DND-41 (cell line): ENCODE measurements at regions not wholly inside any gene's neighbourhood (a gene's known extent, or its start where the extent isn't known, plus 50 kb on each side); places are given as distances from the start of the nearest gene placed in this dataset.
A peak's percentile ranks its signal among the peaks of the same experiment; 100 is the strongest.

ENCODE experiments used
- ATAC-seq: fragments of 200-7000 bp; cut with Tn5 transposase; 3 replicates; pipeline ENCODE4 v1.9.1; 2021; ENCODE audit warnings: low read depth; ENCODE audit not compliant: insufficient read depth
- DNase-seq: peaks from one replicate; pipeline ENCODE4 v3.0.0-alpha.2; 2020
- H2AFZ ChIP-seq: 2 replicates; pipeline ENCODE4 v1.6.0; 2012; ENCODE audit warnings: low read depth, low read length
- H3K27ac ChIP-seq: 2 replicates; pipeline ENCODE4 v1.5.1; 2012; ENCODE audit warnings: low read length, inconsistent platforms
- H3K27me3 ChIP-seq: fragments of 200-600 bp; sonication (generic); 2 replicates; pipeline ENCODE4 v1.6.0; 2012; ENCODE audit warnings: low read length, mild to moderate bottlenecking, inconsistent platforms; ENCODE audit not compliant: insufficient read depth, poor library complexity
- H3K36me3 ChIP-seq: 2 replicates; pipeline ENCODE4 v1.5.1; 2012; ENCODE audit warnings: low read length, inconsistent platforms; ENCODE audit not compliant: insufficient read depth
- H3K4me1 ChIP-seq: 2 replicates; pipeline ENCODE4 v1.5.1; 2012; ENCODE audit warnings: mild to moderate bottlenecking, low read length; ENCODE audit not compliant: insufficient read depth
- H3K4me2 ChIP-seq: 2 replicates; pipeline ENCODE4 v1.6.0; 2012; ENCODE audit warnings: mild to moderate bottlenecking, moderate library complexity, low read length, inconsistent platforms; ENCODE audit not compliant: insufficient read depth
- H3K4me3 ChIP-seq, 2 experiments: fragments of 200-600 bp in 1 of 2; shearing (Covaris generic) in 1 of 2; 2 replicates each; pipeline ENCODE4 v1.5.1; 2012 to 2016; ENCODE audit warnings: inconsistent platforms in 2 of 2, low read length in 2 of 2, mild to moderate bottlenecking in 2 of 2, low read depth in 1 of 2, moderate library complexity in 1 of 2
- H3K79me2 ChIP-seq: 2 replicates; pipeline ENCODE4 v1.6.0; 2012; ENCODE audit warnings: low read length, inconsistent platforms; ENCODE audit not compliant: insufficient read depth
- H3K9ac ChIP-seq: 2 replicates; pipeline ENCODE4 v1.6.0; 2012; ENCODE audit warnings: low read depth, mild to moderate bottlenecking, inconsistent platforms, low read length, moderate library complexity
- H3K9me3 ChIP-seq: 2 replicates; pipeline ENCODE4 v1.5.1; 2012; ENCODE audit warnings: low read length, moderate library complexity, mild to moderate bottlenecking, inconsistent platforms; ENCODE audit not compliant: insufficient read depth, severe bottlenecking
- H4K20me1 ChIP-seq: 2 replicates; pipeline ENCODE4 v1.6.0; 2012; ENCODE audit warnings: low read length; ENCODE audit not compliant: insufficient read depth
- EZH2 ChIP-seq: IDR thresholded peaks from 3 replicates; pipeline ENCODE4 v1.6.1; 2012; ENCODE audit warnings: borderline replicate concordance, low read depth, mild to moderate bottlenecking, moderate library complexity, low read length, inconsistent platforms; ENCODE audit not compliant: severe bottlenecking
- TF ChIP-seq, protein P1 (sequence below): IDR thresholded peaks from 2 replicates; pipeline ENCODE4 v1.5.1; 2012; ENCODE audit warnings: borderline replicate concordance, low read length, moderate library complexity, mild to moderate bottlenecking; ENCODE audit not compliant: poor library complexity, severe bottlenecking; ENCODE audit errors: extremely low read depth

DNA sequence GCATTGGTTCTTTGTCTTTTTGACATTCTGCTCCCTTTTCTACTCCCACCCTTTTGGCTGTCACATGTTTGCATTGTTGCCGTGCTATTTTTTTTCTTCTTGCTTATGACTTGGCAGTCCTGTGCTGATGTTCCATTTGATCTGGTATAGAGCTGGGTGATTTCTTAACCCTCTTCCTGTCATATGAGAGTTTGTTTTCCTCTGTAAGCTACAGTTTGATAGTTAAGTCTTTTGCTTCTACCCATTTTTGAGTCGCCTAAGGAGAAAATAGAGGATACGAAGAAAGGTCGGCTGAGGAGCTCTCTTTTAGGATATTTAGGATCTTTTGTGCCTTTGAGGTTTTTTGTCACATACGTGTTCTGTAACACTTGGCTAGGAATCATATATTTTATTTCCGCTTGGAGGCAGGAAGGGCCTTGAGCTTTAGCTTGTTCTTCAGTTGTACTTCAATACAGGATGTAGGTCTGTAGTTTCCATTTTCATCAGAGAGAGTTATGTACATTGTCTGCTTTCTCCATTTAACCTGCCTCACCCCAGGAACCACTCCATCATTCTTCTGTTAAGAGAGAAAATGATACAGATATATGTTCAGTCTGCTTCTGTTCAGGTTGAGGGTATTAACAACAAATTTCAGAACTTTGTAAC lies 150.7 kb downstream of the BACH1 start:
- H2AFZ ChIP-seq = peak overlapping the region; percentile 55
- H4K20me1 ChIP-seq = no peaks in the 10 kb centered on the region
- no peaks in the 10 kb centered on the region for H3K27me3 ChIP-seq
- peaks cover 6% of the 10 kb centered on the region for H3K9me3 ChIP-seq
- H3K27ac ChIP-seq = peak overlapping the region; percentile 91
- ATAC-seq (peak; percentile 96), DNase-seq (peak; percentile 58)
- TF ChIP-seq, protein P1, sequence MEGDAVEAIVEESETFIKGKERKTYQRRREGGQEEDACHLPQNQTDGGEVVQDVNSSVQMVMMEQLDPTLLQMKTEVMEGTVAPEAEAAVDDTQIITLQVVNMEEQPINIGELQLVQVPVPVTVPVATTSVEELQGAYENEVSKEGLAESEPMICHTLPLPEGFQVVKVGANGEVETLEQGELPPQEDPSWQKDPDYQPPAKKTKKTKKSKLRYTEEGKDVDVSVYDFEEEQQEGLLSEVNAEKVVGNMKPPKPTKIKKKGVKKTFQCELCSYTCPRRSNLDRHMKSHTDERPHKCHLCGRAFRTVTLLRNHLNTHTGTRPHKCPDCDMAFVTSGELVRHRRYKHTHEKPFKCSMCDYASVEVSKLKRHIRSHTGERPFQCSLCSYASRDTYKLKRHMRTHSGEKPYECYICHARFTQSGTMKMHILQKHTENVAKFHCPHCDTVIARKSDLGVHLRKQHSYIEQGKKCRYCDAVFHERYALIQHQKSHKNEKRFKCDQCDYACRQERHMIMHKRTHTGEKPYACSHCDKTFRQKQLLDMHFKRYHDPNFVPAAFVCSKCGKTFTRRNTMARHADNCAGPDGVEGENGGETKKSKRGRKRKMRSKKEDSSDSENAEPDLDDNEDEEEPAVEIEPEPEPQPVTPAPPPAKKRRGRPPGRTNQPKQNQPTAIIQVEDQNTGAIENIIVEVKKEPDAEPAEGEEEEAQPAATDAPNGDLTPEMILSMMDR = no peak
- TF ChIP-seq EZH2 = no peak
- peak overlapping the region in 1 of 2 experiments; percentile 20; a peak in 1 of 4 replicates for H3K4me3 ChIP-seq
- no peaks in the 10 kb centered on the region for H3K79me2 ChIP-seq
- H3K4me1 ChIP-seq = peaks cover 27% of the 10 kb centered on the region
- H3K36me3 ChIP-seq = no peaks in the 10 kb centered on the region
- H3K4me2 ChIP-seq = peak overlapping the region; percentile 44
- H3K9ac ChIP-seq = peak overlapping the region; percentile 58

DNA sequence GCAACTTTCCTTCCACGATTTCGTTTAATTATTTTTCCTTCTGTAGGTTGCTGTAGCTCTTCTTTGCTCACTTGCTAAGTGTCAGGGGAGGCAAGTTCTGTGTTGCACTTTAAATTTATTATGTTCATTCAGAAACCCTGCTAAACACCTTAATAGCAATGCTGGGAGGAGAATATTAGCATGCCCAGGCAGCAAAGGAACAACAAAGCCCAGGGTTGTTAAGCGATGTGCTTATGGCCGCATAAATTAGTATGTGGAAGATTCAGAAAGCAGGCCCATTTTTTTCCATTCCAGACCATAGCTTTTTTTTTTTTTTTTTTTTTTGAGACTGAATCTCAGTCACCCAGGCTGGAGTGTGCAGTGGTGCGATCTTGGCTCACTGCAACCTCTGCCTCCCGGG lies 151.3 kb downstream of the BACH1 start:
- peak overlapping the region; percentile 44 for H3K4me2 ChIP-seq
- ATAC-seq = no peak
- H4K20me1 ChIP-seq = no peaks in the 10 kb centered on the region
- no peak for TF ChIP-seq EZH2
- TF ChIP-seq, protein P1 = no peak
- H3K4me3 ChIP-seq = peak overlapping the region in 1 of 2 experiments; percentile 17; a peak in 1 of 4 replicates
- peaks cover 6% of the 10 kb centered on the region for H3K9me3 ChIP-seq
- H3K36me3 ChIP-seq = no peaks in the 10 kb centered on the region
- no peaks in the 10 kb centered on the region for H3K79me2 ChIP-seq
- H3K9ac ChIP-seq = peak overlapping the region; percentile 58
- peak overlapping the region; percentile 91 for H3K27ac ChIP-seq
- peak overlapping the region; percentile 30 for H2AFZ ChIP-seq
- no peak for DNase-seq
- H3K4me1 ChIP-seq = peaks cover 27% of the 10 kb centered on the region
- H3K27me3 ChIP-seq = no peaks in the 10 kb centered on the region

DNA sequence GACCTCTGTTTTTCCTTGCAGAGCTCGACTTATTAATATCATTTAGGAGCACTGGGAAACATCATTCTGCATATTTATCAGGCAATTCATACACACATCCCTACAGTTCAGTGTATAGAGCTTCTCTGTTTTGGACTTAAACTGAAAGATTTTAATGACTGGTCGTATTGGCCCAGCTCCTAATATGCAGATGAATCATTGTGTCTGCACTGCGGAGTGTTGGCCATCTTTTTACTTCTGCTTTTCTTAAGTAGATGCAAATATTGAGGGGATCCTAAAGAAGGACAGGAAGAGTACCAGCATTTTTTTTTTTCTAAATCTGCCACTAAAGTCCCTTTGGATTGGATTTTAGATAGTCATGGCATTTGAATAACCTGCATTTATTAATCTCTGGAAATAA lies 154.8 kb downstream of the BACH1 start:
- H4K20me1 ChIP-seq = no peaks in the 10 kb centered on the region
- ATAC-seq (no peak), DNase-seq (no peak)
- H3K9me3 ChIP-seq = peaks cover 1% of the 10 kb centered on the region
- H3K36me3 ChIP-seq = no peaks in the 10 kb centered on the region
- no peak overlapping the region for H3K9ac ChIP-seq
- no peak overlapping the region for H3K4me2 ChIP-seq
- no peaks in the 10 kb centered on the region for H3K27me3 ChIP-seq
- H2AFZ ChIP-seq = no peak overlapping the region
- no peak overlapping the region for H3K27ac ChIP-seq
- TF ChIP-seq, protein P1 = no peak
- H3K4me3 ChIP-seq = no peak overlapping the region
- H3K79me2 ChIP-seq = no peaks in the 10 kb centered on the region
- peaks cover 25% of the 10 kb centered on the region for H3K4me1 ChIP-seq
